Superior temporal gyrus (tissue), 1 donor: ENCODE measurements at regions not wholly inside any gene's neighbourhood (a gene's known extent, or its start where the extent isn't known, plus 50 kb on each side); places are given as distances from the start of the nearest gene placed in this dataset.
"Not testable (repeated sequence)": the region's sequence is repeated elsewhere in the genome, so short reads cannot be mapped to it uniquely, and the experiment has no call there.

ENCODE experiments used
- DNase-seq: peaks from one replicate; pipeline ENCODE4 v3.0.0-alpha.2; 2016; ENCODE audit errors: extremely low spot score

GRCh38 chr1:121109025-121109424 lies 75.1 kb downstream of the FAM72B start:
- not testable (repeated sequence) for DNase-seq

DNA sequence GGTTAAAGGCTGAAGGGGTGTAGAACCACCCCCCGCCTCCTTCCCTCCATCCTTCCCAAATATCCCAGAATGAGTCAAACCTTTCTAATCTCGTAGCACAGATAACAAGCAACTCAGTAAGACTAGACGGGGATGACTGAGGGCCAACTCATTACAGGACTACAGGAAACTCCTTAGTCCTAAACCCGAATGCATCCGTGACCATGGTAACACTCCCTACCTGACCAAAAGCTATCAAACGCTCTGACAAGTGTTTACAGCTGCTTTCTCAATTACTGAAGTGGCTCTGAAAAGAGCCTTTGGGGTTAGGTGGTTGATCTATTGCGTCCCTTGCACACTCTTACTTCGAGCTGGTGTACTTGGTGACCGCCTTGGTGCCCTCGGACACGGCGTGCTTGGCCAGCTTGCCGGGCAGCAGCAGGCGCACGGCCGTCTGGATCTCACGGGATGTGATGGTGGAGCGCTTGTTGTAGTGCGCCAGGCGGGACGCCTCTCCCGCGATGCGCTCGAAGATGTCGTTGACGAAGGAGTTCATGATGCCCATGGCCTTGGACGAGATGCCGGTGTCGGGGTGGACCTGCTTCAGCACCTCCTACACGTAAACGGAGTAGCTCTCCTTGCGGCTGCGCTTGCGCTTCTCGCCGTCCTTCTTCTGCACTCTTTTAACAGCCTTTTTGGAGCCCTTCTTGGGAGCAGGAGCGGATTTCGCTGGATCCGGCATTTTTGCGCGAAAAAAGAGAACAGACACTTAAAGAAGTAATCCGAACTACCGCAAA lies 67.4 kb downstream of the FAM72B start:
- peak; percentile 20 for DNase-seq

- DNase-seq: not testable (repeated sequence)
Measured at GRCh38 chr1:121117298-121117611, 66.9 kb downstream of the FAM72B start.

GRCh38 chr1:121117622-121118479 lies 66.3 kb downstream of the FAM72B start:
- DNase-seq: peak; percentile 11
